HepG2 (cell line): ENCODE measurements at regions not wholly inside any gene's neighbourhood (a gene's known extent, or its start where the extent isn't known, plus 50 kb on each side); places are given as distances from the start of the nearest gene placed in this dataset.

Source experiments
- CTCF ChIP-seq: sonication (generic); formaldehyde crosslinking; IDR thresholded peaks from 2 replicates; pipeline ENCODE4 v1.5.0; 2020; ENCODE audit warnings: mild to moderate bottlenecking, missing genetic modification reagents, moderate library complexity
- ETV5 ChIP-seq: IDR thresholded peaks from 2 replicates; pipeline ENCODE4 v1.6.1; 2018; ENCODE audit warnings: missing biosample characterization, missing genetic modification reagents, inconsistent platforms, borderline replicate concordance
- KDM5A ChIP-seq: fragments of 200-600 bp; sonication (generic); IDR thresholded peaks from 2 replicates; pipeline ENCODE4 v1.7.0; 2018; ENCODE audit warnings: antibody characterized with exemption, mild to moderate bottlenecking, low read length, borderline replicate concordance
- MAX ChIP-seq: IDR thresholded peaks from 2 replicates; pipeline ENCODE4 v1.6.1; 2012; ENCODE audit warnings: inconsistent platforms
- PBX3 ChIP-seq: sonication (generic); formaldehyde crosslinking; IDR thresholded peaks from 2 replicates; pipeline ENCODE4 v1.8.1; 2023; ENCODE audit warnings: missing genetic modification reagents, inconsistent platforms, borderline replicate concordance
- POLR2AphosphoS2 ChIP-seq: IDR thresholded peaks from 2 replicates; pipeline ENCODE4 v1.6.1; 2011; ENCODE audit warnings: low read depth, low read length, improper control_type of control experiment
- RAD21 ChIP-seq: fragments of 450-650 bp; formaldehyde crosslinking; IDR thresholded peaks from 2 replicates; pipeline ENCODE4 v1.5.0; 2020; ENCODE audit warnings: mild to moderate bottlenecking
- RXRA ChIP-seq: sonication (generic); formaldehyde crosslinking; IDR thresholded peaks from 2 replicates; pipeline ENCODE4 v1.5.1; 2020; ENCODE audit warnings: missing genetic modification reagents
- ZNF24 ChIP-seq: fragments of 450-650 bp; IDR thresholded peaks from 2 replicates; pipeline ENCODE4 v1.6.1; 2017; ENCODE audit warnings: antibody characterized with exemption, mild to moderate bottlenecking
- ZNF3 ChIP-seq: IDR thresholded peaks from 2 replicates; pipeline ENCODE4 v1.7.0; 2017; ENCODE audit warnings: inconsistent platforms
- ZNF512 ChIP-seq: sonication (generic); formaldehyde crosslinking; IDR thresholded peaks from 2 replicates; pipeline ENCODE4 v1.4.0; 2020; ENCODE audit warnings: mild to moderate bottlenecking, missing genetic modification reagents
- ZNF615 ChIP-seq: sonication (generic); formaldehyde crosslinking; IDR thresholded peaks from 2 replicates; pipeline ENCODE4 v1.5.0; 2020; ENCODE audit warnings: mild to moderate bottlenecking, missing genetic modification reagents, borderline replicate concordance

- TF ChIP-seq ZNF512 (CRISPR knock-in tag), result no peak
- TF ChIP-seq ZNF24, result no peak
- no peak for TF ChIP-seq ZNF615 (CRISPR knock-in tag)
- no peak for TF ChIP-seq POLR2AphosphoS2
- TF ChIP-seq CTCF (CRISPR knock-in tag), result no peak
- TF ChIP-seq ZNF3, result no peak
- TF ChIP-seq ETV5, result no peak
- no peak for TF ChIP-seq RAD21 (CRISPR knock-in tag)
- no peak for TF ChIP-seq RXRA (CRISPR knock-in tag)
- TF ChIP-seq MAX, result no peak
- TF ChIP-seq PBX3 (CRISPR knock-in tag), result no peak
- no peak for TF ChIP-seq KDM5A
These were observed 372.4 kb upstream of the CADM2 start for GRCh38 chr3:84586427-84586826.
